ENCODE measurements at regions not wholly inside any gene's neighbourhood (a gene's known extent, or its start where the extent isn't known, plus 50 kb on each side); places are given as distances from the start of the nearest gene placed in this dataset.

DNA sequence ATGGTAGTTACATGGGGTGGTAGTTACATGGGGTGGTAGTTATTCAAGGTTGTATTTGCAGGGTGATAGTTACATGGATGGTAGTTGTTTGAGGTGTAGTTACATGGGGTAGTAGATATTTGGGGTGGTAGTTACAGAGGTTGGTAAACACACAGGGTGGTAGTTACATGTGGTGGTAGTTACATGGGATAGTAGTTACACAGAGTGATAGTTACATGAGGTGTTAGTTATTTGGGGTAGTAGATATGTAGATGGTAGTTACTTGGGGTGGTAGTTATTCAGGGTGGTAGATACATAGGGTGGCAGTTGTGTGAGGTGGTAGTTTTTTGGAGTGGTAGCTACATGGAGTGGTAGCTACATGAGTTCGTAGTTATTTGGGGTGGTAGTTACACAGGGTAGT, 221.3 kb upstream of the CST7 start:
- Histone ChIP-seq H3K9ac (replicated peaks; ENCODE audit: extremely low read depth, insufficient read depth, low read length) (no peak overlapping the region), H3K4me1 (ENCODE audit: control insufficient read depth, extremely low read depth, insufficient read depth, low read length) (no peaks in the 10 kb centered on the region), H4K20me1 (replicated peaks; ENCODE audit: control insufficient read depth, extremely low read depth, insufficient read depth, low read length) (no peaks in the 10 kb centered on the region), H3K27ac (ENCODE audit: insufficient read depth, low read depth, low read length) (no peak overlapping the region), H3K9me3 (replicated peaks; ENCODE audit: control insufficient read depth, insufficient read depth, low read length) (peaks cover 2% of the 10 kb centered on the region), H3K4me3 (replicated peaks in 1 of 3; ENCODE audit: insufficient read depth in 1 of 3, low read depth in 1 of 3, low read length in 3 of 3) (no peak overlapping the region), H3K27me3 (ENCODE audit: control insufficient read depth in 2 of 2, insufficient read depth in 2 of 2, low read length in 2 of 2) (no peaks in the 10 kb centered on the region), H3K9me1 (replicated peaks; ENCODE audit: control insufficient read depth, extremely low read depth, insufficient read depth, low read length) (no peaks in the 10 kb centered on the region), H2AFZ (ENCODE audit: low read depth, low read length) (no peak overlapping the region), H3K79me2 (ENCODE audit: control insufficient read depth, insufficient read depth, low read length) (no peaks in the 10 kb centered on the region), H3K4me2 (ENCODE audit: insufficient read depth, low read length) (no peak overlapping the region), H3K36me3 (ENCODE audit: control insufficient read depth in 2 of 2, extremely low read depth in 1 of 2, insufficient read depth in 2 of 2, low read length in 2 of 2) (no peaks in the 10 kb centered on the region)
- DNase-seq (ENCODE audit: low read depth, low spot score) (no peak), FAIRE-seq (no peak)
- intact Hi-C loops (cut with micrococcal nuclease): no loop called here
- dilution Hi-C loops (cut with MboI; ENCODE audit: extremely low pct_ligation_motif_present, low sequenced_read_pairs): no loop called here
- CTCF ChIA-PET: no interaction called here
- BruUV-seq (replicated peaks): no TSS peak
- TF ChIP-seq GATA2 (IDR thresholded peaks at IDR 0.05; ENCODE audit: insufficient read depth, insufficient read length, low read depth, low read length) (no peak), EZH2 (IDR thresholded peaks at IDR 0.05; ENCODE audit: borderline replicate concordance, low read depth, low read length, severe bottlenecking) (no peak), POLR2AphosphoS5 (IDR thresholded peaks at IDR 0.05; ENCODE audit: insufficient read depth, low read depth, low read length) (no peak), MAX (IDR thresholded peaks at IDR 0.05; ENCODE audit: insufficient read depth, insufficient read length) (no peak), MYC (IDR thresholded peaks at IDR 0.05; ENCODE audit: low read depth, low read length) (no peak), JUN (IDR thresholded peaks at IDR 0.05; ENCODE audit: borderline replicate concordance, insufficient read depth, insufficient read length, low read depth) (no peak), FOS (IDR thresholded peaks at IDR 0.05; ENCODE audit: borderline replicate concordance, insufficient read depth, low read length) (no peak), POLR2A (IDR thresholded peaks at IDR 0.05; ENCODE audit: low read depth, low read length) (no peak)
- TF ChIP-seq, protein P1, sequence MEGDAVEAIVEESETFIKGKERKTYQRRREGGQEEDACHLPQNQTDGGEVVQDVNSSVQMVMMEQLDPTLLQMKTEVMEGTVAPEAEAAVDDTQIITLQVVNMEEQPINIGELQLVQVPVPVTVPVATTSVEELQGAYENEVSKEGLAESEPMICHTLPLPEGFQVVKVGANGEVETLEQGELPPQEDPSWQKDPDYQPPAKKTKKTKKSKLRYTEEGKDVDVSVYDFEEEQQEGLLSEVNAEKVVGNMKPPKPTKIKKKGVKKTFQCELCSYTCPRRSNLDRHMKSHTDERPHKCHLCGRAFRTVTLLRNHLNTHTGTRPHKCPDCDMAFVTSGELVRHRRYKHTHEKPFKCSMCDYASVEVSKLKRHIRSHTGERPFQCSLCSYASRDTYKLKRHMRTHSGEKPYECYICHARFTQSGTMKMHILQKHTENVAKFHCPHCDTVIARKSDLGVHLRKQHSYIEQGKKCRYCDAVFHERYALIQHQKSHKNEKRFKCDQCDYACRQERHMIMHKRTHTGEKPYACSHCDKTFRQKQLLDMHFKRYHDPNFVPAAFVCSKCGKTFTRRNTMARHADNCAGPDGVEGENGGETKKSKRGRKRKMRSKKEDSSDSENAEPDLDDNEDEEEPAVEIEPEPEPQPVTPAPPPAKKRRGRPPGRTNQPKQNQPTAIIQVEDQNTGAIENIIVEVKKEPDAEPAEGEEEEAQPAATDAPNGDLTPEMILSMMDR (IDR thresholded peaks at IDR 0.05; ENCODE audit: extremely low read depth in 1 of 2, insufficient read depth in 1 of 2, low read depth in 1 of 2, low read length in 2 of 2): no peak
- POLR2A ChIA-PET: no interaction called here

Measured in endothelial cell of umbilical vein (primary cell).